Mesodermal cell (in vitro differentiated cells): ENCODE measurements at regions not wholly inside any gene's neighbourhood (a gene's known extent, or its start where the extent isn't known, plus 50 kb on each side); places are given as distances from the start of the nearest gene placed in this dataset.
"Not testable (repeated sequence)": the region's sequence is repeated elsewhere in the genome, so short reads cannot be mapped to it uniquely, and the experiment has no call there.

Source experiments
- H3K27ac ChIP-seq: 2 replicates; pipeline ENCODE4 v1.7.0; 2013; ENCODE audit warnings: mild to moderate bottlenecking, low read depth, low read length, moderate library complexity; ENCODE audit not compliant: severe bottlenecking
- H3K36me3 ChIP-seq: 2 replicates; pipeline ENCODE4 v1.7.1; 2013; ENCODE audit warnings: mild to moderate bottlenecking, low read length, moderate library complexity; ENCODE audit not compliant: control insufficient read depth, insufficient read depth
- H3K4me1 ChIP-seq: one replicate; pipeline ENCODE4 v1.7.1; 2013; ENCODE audit warnings: mild to moderate bottlenecking, low read length; ENCODE audit not compliant: insufficient read depth, control insufficient read depth, poor library complexity, severe bottlenecking
- H3K4me3 ChIP-seq: 2 replicates; pipeline ENCODE4 v1.7.0; 2013; ENCODE audit warnings: low read length, control low read depth, mild to moderate bottlenecking; ENCODE audit not compliant: insufficient read depth, poor library complexity, severe bottlenecking; ENCODE audit errors: extremely low read depth
- H3K9me3 ChIP-seq: 2 replicates; pipeline ENCODE4 v1.7.1; 2013; ENCODE audit warnings: mild to moderate bottlenecking, low read length, moderate library complexity; ENCODE audit not compliant: control insufficient read depth
- WGBS, 2 experiments: methylation state at CpG; one replicate each; pipeline ENCODE4 v1.1.5; 2013; ENCODE audit warnings: missing lambda C conversion rate in 2 of 2; ENCODE audit not compliant: insufficient coverage in 2 of 2; 5-methylcytosine and 5-hydroxymethylcytosine counted together

DNA sequence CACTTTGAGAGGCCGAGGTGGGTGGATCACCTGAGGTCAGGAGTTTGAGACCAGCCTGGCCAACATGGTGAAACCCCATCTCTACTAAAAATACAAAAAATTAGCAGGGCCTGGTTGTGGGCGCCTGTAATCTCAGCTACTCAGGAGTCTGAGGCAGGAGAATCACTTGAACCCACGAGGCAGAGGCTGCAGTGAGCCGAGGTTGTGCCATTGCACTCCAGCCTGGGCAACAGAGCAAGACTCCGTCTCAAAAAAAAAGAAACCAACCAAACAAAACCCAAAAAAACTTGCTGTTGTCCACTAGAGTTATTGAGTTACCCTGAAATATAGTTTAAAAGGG, 186.7 kb downstream of the GOLGA6L6 start:
- 43 to 52% methylated on average over 4 of the region's 5 CpGs for WGBS, 2 experiments
- peaks cover 88% of the 10 kb centered on the region for H3K9me3 ChIP-seq
- H3K27ac ChIP-seq, H3K4me1 ChIP-seq, H3K4me3 ChIP-seq, H3K36me3 ChIP-seq: not testable (repeated sequence)

DNA sequence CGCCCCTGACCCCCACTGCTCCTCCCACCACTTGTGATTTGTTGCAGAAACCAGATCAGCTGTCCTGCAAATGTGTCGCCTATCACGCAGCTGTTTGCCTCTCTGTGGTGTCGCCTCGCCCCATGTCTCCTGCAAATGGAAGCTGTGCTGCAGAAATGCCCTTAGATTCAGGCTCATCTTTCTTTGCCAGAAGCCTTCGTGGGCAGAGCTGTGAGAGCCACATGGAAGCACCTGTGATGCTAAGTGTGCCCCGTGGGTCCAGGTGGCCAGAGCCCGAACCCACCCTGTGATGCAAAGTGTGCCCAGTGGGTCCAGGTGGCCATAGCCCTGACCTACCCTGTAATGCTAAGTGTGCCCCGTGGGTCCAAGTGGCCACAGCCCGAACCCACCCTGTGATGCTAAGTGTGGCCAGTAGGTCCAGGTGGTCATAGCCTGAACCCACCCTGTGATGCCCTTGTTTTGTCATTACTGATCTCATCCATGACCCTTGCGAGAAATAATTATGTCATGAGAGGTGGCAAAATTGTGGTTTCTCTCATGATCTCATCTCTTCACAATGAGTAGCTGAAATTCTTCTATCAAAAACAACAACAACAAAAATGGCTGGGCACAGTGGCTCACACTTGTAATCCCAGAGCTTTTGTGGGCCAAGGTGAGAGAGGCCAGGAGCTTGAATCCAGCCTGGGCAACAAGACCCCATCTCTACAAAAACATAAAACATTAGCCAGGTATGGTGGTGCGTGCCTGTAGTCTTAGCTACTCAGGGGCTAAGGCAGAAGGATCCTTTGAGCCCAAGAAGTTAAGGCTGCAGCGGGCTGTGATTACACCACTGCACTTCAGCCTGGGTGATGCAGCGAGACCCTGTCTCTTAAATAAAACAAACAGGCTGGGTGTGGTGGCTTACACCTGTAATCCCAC, 187.4 kb downstream of the GOLGA6L6 start:
- Histone ChIP-seq H3K4me3 (no peak overlapping the region), H3K27ac (no peak overlapping the region), H3K9me3 (peaks cover 94% of the 10 kb centered on the region), H3K36me3 (no peaks in the 10 kb centered on the region), H3K4me1 (no peaks in the 10 kb centered on the region)
- WGBS, 2 experiments, result 66 to 69% methylated on average over 14 of the region's 14 CpGs

DNA sequence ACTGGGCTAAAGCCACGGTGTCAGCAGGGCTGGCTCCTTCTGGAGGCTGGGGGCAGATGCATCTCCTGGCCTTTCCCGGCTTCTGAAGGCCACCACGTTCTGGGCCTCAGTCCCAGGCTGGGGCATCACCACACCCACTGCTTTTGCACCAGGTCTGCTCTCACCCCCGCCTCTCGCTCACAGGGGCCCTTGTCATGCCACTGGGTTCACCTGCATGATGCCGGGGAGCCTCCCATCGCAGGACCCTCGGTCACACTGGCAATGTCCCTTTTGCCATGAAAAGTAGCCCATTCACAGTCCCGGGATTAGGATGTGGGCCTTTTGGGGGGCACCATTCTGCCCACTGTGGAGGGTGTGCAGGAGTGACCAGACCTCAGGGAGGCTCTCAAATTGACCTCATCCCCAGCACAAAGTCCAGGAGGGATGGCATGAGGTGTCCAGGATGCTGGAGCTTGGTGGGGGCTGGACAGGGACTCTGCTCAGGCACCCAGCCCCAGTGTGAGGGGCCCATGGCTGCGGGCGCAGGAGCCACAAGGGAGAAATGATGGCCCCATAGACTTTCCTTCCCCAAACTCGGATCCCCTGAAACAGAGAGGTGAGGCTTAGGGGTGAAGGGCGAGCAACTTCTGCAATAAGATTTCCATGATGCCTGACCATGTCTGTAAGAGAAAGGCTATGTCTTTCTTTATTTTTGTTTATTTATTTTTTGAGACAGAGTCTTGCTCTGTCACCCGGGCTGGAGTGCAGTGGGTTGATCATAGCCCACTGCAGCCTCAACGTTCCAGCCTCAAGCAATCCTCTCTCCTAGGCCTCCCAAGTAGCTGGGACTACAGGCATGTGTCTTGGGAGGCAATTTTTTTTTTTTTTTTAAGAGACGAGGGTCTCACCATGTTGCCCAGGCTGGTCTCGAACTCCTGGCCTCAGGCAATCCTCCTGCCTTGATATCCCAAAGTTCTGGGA, 189.1 kb downstream of the GOLGA6L6 start:
- Histone ChIP-seq H3K36me3 (no peaks in the 10 kb centered on the region), H3K4me1 (no peaks in the 10 kb centered on the region), H3K4me3 (no peak overlapping the region), H3K9me3 (peaks cover 93% of the 10 kb centered on the region), H3K27ac (no peak overlapping the region)
- 65 to 69% methylated on average over 17 of the region's 17 CpGs for WGBS, 2 experiments

DNA sequence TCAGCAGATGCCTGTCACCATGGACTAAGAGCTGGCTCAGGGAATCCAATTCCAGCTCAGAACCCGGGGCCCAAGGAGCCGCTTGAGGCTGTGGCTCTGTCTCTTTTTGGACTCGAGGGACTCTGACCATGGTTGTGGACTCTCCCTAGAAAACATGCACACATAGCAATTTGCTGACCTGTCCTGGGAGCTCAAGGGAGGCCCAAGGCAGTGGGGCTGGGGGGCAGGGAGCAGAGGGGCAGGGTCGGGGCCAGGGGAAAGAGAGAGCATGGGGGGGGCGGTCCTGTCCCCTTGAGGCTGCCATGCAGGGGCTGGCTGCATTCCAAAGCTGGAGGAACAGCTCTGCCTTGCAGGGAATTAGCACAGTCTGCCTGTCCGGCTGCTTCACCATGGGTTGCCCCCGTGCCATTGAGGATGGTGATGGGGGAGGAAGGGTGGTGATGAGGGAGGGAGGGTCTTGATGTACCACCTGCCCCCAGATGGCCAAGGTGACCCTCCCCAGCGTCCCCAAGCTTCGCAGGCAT, 190.1 kb downstream of the GOLGA6L6 start:
- H3K36me3 ChIP-seq, result no peaks in the 10 kb centered on the region
- no peaks in the 10 kb centered on the region for H3K4me1 ChIP-seq
- H3K4me3 ChIP-seq, result no peak overlapping the region
- H3K27ac ChIP-seq, result no peak overlapping the region
- WGBS, 2 experiments, result 58 to 59% methylated on average over 8 to 9 of the region's 9 CpGs
- peaks cover 93% of the 10 kb centered on the region for H3K9me3 ChIP-seq

DNA sequence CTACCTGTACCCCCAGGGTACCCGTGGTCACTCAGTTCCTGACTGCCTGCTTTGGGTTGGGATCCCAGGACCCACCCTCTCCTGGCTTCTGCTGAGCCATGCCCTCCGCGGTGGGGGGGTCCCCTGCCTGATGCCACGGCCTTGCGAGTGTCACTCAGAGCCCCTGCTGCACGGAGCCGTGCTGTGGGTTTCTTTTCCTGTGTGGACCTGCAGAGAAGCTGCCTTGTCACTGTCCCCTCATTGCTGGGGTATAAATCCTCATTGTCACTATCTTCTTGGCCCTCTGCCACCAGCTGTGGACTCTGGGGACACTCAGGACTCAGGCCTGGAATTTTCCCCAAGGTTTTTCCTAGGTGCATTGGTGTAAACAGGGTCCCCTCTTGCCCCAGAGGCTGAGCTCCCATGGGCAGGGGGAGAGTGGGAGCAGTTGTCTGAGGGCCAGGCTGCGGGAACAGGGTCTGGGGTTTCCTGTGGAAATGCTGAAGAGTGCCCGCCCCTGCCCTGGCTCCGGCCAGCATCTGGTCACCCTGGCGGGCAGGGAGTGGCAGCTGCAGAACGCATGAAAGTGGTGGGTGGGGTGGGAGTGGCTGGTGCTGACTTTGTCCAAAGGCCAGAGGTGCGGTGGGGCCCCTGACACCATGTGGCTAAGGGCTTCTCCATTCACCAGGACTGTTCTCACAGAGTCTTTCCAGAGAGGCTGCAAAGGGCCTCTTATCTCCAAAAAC, 191.7 kb downstream of the GOLGA6L6 start:
- WGBS, 2 experiments, result 70 to 76% methylated on average over 13 of the region's 13 CpGs
- no peaks in the 10 kb centered on the region for H3K36me3 ChIP-seq

DNA sequence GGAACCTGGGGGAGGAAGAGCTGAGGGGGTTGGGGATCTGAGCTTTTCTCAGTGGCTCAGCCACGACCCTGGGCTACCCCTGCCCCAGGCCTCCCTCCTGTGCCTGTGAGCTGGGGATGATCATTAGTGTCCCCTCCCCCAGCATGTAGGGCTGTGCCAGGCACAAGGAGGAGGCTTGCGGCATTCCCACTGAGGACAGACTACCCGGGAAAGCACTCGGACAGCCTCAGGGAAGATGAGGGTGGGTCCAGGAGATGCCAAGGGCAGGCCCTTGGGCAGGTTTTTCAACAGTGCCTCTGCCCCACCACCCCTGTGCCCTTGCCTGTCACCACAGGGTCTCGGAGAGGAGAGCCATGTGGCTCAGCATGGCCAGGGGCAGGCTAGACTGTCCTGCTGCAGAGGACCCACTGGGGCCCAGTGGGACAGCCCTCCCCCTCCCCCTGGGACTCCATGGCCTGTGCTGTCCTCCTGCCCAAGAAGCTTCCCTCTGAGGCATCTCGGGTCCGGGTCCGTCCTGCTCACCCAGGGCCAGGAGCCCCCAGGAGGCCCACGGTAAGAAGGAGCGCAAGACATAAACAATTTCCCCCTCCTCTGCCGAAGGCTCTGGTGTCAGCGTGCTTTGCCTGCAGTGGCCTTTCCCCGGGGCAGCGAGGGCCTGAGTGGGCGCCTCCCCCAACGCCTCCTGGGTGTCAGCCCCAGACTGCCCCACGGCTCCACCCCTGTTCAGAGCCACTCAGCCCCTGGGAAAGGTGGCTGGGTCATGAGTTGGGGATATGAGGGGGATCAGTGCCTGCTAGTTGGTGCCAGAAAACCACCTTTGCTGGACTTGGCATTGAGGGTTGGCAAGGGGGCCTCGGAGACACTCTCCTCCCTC, 192.5 kb downstream of the GOLGA6L6 start:
- no peak overlapping the region for H3K27ac ChIP-seq
- no peak overlapping the region for H3K4me3 ChIP-seq
- H3K36me3 ChIP-seq, result no peaks in the 10 kb centered on the region
- peaks cover 96% of the 10 kb centered on the region for H3K9me3 ChIP-seq
- no peaks in the 10 kb centered on the region for H3K4me1 ChIP-seq
- 82 to 86% methylated on average over 17 to 18 of the region's 18 CpGs for WGBS, 2 experiments

More for the DNA sequence above, 191.7 kb downstream of the GOLGA6L6 start:
- no peaks in the 10 kb centered on the region for H3K4me1 ChIP-seq
- no peak overlapping the region for H3K4me3 ChIP-seq
- H3K9me3 ChIP-seq, result peaks cover 94% of the 10 kb centered on the region
- H3K27ac ChIP-seq, result no peak overlapping the region

DNA sequence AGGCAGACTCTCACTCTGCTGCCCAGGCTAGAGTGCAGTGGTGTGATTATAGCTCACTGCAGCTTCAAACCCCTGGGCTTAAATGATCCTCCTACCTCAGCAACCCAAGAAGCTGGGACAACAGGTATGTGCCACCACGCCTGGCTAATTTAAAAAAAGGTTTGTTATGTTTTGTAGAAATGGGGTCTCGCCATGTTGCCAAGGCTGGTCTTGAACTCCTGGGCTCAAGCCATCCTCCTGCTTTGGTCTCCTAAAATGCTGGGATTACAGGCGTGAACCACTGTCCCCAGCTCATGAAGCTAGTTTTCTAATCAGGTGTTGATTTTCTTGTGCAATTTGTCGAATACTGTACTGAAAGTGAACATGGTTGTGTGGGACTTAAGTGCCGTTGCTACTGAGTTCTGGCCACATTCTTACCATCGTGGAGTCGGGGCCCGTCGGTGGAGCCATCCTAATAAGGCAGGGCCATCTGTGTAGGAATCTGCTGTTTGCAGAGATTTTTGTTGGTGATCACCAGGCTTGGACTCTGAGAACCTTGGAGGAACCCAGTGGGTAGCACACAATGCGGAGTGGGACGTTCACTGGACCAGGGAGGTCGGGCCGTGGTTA, 193.2 kb downstream of the GOLGA6L6 start:
- Histone ChIP-seq H3K4me3 (no peak overlapping the region), H3K27ac (no peak overlapping the region), H3K9me3 (peaks cover 96% of the 10 kb centered on the region), H3K36me3 (no peaks in the 10 kb centered on the region), H3K4me1 (no peaks in the 10 kb centered on the region)
- WGBS, 2 experiments, result 75% methylated on average over 13 of the region's 13 CpGs

DNA sequence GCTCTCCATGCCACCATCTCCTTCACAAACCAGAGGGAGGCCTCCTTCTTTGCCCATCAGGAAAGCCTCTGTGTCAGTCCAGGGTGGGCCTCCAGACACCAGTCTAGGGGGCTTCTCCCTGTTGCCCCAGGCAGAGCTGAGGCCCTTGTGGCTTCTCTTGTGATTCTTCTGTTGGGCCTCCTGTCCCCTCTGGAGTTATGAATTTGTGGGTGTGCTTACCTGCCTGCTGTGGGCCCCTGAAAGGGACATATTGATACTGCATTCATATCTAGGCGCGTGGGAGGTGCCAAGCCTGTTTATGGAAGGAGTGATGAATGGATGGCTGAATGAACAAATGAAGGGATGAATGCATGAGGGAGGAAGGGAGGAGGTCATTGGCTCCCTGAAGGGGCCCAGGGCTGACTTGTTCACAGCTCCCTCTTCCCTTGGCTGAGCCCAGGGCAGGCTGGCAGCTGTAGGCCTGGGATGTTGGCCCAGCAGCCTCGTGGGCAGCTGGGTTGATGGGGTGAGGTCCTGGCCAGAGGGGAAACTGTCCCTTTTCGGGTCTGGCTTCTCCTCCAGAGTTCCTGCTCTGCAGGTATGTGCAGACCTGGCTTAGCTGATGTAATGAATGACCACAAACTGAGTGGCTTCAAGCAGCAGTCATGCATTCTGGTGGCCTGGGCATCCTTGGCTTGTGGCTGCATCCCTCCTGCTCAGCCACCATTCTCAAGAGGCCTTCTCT, 195.4 kb downstream of the GOLGA6L6 start:
- no peak overlapping the region for H3K27ac ChIP-seq
- peaks cover 87% of the 10 kb centered on the region for H3K9me3 ChIP-seq
- no peak overlapping the region for H3K4me3 ChIP-seq
- no peaks in the 10 kb centered on the region for H3K36me3 ChIP-seq
- H3K4me1 ChIP-seq, result no peaks in the 10 kb centered on the region
- WGBS, 2 experiments, result 30 to 31% methylated on average over 4 of the region's 4 CpGs

DNA sequence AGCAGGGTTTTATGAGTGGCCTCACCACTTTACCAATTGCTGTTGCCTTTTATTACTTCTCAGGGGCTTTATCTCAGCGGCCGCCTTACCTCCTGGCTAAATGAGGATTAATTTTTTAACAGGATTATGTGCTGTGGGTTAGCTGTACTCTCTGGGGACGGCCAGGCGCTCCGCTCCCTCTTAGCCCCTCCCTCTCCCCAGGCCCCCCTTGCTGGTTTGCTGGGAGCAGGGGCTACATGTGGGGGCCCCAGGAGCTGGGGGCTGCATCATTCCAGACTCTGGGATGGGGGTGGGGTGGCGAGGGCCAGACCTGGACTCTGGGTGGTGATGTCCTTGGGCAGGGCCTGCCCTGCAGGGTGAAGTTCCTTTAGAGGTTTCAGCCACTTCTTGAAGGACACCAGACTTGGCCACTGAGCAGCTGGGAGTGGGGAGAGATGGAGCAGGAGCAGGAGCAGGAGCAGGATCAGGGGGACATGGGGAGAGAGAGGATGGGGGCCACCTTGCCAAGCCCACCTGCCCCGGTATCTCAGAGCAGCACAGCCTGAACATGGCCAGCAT, 196.1 kb downstream of the GOLGA6L6 start:
- H3K4me1 ChIP-seq, result no peaks in the 10 kb centered on the region
- WGBS, 2 experiments, result 65 to 66% methylated on average over 2 of the region's 7 CpGs
- H3K4me3 ChIP-seq, result no peak overlapping the region
- H3K36me3 ChIP-seq, result no peaks in the 10 kb centered on the region
- peaks cover 87% of the 10 kb centered on the region for H3K9me3 ChIP-seq
- no peak overlapping the region for H3K27ac ChIP-seq
